ENCODE measurements at regions not wholly inside any gene's neighbourhood (a gene's known extent, or its start where the extent isn't known, plus 50 kb on each side); places are given as distances from the start of the nearest gene placed in this dataset.

DNA sequence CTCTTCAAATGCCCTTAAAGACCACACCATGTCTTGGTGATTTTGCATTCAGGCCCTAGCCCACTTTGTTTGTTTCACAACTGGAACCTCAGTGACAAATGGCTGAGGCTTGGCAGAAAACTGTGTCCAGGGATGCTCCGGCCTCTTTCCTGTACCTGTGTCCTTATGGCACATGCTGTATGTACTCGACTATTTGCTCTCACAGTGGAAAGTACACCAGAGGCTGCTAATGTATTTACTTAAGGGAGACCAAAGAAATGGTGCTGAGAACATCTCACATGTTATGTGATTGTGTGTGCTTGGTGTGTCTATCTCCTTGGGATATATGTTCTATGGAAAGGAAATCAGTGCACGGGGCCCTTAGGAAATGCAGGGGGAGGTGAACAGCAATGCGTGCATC is 263.3 kb downstream of the GADD45G start:
- DNase-seq, result no peak

DNA sequence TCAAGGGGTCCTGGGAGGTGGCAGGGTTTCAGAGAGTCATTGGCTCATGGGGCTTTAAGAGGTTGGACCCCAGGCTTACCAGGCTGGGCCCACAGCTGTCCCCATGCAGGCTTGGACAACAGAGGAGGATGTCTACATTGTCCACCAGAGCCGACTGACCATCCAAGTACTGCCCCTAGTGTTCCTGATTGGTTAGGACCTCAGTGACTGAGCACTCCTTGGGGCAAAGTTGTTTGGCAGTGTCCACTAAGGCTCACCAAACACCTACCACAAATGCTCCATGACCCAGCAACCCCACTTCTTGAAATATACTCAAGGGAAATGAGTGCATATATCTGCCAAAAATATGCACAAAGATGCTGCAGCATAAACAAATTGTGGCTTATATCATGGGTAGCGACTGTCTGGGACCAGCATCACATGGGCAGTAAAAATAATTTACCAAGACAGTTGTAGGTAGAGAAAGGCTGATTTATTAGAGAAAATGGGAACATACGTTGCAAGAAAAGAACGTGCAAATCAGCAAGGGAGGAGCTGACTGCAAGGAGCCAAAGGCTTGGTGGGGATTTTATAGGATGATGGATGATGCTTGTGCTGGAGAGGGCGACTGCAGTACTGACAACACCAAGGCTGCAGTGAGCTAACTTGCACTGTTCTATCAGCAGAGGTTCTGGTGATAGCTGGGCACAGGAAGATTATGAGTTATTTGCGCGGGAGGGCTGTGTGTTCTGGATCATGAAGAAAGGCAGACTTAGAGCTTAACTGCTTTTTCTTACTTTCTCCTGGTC is 265.2 kb downstream of the GADD45G start:
- DNase-seq, result no peak

DNA sequence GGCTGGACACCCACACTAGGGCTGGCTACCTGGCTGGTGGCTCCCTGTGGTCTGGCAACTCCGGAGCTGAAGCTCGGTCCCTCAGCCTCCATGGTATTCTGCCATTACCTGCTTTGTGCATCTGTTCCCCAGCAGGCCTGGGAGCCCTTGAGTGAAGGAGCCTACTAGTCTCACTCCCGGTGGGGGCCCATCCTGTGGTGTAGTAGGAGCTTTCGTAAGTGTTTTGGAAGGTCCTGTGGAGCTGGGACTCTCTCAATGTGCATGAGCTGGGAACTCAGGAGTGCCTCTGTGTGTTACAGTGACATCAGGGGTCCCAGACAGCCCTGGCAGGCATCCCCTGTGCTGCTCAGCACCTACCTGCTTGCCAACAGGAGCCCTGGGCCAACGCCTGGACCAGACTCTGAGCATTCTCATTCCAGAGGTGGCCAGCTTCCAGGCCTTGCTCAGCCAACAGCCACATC is 267.1 kb downstream of the GADD45G start:
- no peak for DNase-seq

DNA sequence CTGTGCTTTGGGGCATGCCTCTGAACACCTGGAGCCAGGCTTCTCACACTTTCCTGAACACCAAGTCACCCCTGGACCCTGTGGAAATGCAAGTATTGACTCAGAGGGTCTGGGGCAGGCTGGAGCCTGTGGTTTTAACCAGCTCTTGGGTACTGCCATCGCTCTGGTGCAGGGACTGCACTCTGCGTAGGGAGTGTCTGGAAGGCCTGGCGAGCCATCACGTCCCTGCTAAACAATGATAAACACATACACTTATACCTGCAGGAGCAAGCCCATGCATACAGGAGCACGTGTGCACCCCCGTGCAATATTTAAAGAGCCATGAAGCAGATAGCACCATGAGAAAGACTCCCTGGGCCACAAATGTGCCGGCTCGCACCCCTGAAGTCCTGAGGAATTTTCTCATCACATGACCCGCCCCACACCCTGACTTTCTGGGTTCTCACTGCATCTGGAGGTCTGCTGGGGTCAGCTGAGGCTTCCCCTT is 267.7 kb downstream of the GADD45G start:
- no peak for DNase-seq

DNA sequence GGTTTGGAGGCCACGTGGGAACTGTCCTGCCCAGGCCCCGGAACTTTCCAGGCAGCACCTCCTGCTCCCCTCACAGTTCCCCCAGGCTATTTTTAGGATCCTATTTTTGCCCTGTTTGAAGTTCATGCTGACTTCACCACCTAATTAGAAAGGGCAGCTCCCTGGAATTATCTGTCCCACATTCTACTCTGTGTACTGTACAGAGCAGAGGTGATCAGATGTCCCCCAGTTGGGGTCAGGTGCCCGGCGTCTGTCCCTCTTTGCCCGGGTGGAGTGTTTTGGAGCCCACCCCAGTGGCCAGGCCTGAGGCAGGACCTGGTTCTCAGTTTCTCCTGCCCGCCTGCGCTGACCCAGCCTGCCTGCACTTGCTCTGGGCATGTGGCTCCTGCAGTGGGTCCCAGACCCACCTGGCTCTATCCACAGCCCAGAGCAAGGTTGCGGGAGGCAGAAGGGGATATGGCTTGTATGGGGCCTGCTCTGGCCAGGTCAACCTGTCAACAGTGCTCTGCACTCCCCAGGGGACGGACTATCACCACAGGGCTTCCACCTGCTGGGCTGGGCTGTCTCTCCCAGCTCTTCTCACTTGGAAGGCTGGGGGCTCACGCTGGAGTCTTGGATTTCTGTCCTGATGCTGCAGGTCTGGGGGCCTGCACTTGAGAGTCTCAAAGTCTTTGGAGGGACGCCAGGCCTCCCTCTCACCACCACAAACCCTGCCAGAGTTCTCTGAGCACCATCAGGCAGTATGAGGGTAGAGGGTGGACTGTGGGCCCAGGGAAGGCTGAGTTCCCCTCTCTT is 268.3 kb downstream of the GADD45G start:
- DNase-seq, result no peak

DNA sequence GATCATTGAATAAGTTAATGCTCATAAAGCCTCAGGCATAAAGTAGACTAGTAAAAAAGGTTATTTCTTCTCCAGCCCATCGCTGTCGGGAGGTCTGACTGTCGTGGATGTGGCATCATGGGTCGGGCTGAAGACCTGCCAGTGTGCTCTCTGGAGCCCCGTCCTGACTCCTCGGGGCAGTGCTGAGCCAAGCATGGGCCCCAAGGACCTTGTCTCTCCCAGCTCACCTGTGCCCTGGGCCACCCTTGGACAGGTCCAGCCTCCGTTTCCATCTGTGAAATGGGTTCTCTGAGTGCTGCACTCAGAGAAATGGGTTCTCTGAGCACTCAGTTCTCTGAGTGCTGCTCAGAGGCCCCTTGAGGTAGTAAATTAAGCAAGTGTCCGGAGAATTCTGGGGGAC is 269.0 kb downstream of the GADD45G start:
- DNase-seq, result no peak

DNA sequence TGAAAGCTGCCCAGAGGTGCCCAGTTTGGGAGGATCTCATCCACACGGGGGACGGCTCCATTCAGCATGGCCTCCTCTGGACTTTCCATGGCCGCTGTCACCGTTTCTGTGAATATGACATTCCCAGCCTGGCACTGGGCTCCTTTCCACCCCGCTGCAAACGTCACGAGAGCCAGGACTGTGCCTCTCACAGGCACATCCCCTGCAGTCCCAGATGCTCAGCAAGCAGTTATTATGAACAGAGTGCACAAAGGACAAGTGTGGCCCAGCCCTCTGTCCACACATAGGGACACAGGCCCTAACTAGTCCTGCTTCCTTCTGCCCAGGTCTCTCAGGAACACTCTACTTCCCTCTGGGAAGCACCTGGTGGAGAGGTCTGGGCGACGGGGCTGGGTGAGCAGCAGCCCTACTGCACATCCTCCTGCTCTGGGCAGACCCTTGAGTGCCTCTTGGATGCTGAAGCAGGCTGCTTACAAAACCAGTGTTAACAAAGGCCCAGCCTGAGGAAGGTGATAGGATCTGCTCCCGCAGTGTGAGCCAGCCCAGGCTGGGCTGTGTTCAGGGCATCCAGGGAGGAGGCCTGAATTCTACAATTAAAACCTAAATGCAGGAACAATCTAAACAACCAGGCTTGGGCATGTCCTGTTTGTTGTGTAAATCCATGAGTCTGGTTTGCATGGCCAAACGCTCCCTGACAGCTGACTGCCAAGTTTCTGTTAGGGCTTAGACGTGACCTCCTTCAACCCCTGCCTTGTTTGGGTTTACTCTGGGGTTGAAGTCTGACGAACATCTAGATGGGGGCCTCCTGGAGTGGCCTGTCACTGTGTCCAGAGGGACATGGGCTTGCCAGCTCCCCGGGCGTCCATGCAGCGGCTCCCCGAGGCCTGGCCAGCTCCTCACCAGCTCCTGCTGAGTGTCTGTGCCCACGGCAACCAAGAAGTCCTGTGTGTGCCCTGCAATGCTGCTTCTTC is 269.8 kb downstream of the GADD45G start:
- no peak for DNase-seq

DNA sequence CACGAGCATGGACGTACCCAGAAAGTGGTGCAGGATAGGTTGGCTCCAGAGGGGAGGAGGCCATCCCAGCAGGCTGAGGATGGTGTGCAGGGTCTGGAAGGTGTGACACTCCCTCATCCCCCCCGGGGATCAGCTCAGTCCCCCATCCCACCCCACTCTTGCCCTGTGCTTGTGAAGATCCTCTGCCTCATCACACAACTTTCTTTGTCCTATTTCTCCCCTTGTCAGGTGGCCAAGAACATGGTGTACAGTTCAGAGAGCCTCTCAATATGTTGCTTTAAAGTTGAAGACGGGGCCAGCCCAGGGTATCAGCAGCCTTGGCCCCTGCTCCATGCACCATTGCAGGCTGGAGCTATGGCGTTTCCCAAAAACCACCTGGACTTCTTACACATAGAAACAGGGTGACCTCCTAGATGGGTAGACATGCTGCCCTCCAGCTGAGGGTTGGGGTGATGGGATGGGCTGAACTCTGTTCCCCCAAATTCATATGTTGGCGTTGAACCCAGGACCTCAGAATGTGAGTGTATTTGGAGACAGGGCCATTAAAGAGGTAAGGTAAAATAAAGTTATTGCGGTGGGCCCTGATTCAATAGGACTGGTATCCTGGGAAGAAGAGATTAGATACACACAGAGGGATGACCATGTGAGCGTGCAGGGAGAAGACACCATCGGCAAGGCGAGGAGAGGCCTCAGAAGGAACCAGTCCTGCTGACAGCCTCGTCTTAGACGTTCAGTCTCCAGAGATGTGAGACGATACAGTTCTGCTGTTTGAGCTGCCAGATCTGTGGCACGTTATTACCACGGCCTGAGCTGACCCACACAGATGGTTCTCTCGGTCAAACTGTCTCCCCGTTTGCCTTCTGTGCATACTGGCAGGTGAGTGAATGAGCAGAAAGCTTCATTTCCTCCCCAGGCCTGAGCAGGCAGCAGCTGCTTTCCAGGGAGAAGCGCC is 272.5 kb downstream of the GADD45G start:
- DNase-seq, result no peak

DNA sequence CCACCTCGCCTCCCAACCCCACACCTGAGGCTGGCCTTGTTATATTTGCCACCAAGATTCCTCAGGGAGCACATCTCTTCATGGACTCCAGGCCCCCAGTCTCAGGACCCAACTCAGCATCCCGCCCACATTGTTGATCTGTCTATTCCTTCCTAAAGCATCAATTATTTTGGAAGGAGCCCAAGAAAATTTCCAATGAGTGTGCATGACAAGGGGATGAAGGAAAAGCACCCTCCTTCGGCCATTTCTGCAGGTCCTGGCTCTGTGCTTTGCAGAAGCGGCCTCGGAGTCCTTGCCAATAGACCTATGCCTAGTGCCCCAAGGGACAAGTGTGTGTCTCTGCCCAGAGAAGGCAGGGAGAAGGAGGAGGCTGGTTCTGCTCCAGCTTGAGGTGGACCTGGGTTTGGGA is 273.2 kb downstream of the GADD45G start:
- no peak for DNase-seq

DNA sequence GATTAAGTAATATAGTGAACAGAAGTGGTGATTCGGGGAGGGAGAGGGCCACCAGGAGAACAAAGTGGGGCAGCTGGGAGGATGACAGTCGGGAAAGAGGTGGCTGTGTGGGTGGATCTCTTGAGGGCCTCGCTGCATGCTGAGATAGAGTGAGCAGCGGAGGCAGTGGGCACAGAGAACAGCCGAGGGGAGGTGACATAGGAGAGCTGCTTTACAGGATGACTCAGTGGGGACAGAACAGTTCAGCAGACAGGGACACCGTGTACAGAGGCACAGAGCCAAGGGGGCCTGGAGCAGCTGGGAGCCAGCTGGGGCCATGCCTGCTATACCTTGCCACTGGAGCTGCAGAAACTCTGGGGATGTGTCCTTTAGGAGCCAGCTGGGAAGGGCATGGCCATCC is 273.9 kb downstream of the GADD45G start:
- DNase-seq, result no peak

DNA sequence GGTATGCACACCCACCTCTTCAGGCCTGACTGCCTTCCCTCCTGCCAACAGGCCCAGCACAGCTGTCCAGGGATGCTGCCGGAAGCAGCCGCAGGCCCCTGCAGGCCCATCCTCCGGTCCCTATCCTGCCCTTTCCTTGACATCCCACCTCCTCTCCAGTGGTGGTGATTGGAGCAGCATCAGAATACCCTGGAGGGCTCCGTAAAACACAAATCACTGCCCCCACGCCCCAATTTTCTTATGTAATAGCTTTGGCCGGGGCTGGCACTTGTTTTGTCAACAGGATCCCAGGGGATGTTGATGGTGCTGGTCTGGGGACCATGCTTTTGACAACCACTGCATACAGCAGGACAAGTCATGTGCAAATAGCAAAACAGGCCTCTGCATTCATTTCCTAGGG is 274.5 kb downstream of the GADD45G start:
- DNase-seq, result no peak

DNA sequence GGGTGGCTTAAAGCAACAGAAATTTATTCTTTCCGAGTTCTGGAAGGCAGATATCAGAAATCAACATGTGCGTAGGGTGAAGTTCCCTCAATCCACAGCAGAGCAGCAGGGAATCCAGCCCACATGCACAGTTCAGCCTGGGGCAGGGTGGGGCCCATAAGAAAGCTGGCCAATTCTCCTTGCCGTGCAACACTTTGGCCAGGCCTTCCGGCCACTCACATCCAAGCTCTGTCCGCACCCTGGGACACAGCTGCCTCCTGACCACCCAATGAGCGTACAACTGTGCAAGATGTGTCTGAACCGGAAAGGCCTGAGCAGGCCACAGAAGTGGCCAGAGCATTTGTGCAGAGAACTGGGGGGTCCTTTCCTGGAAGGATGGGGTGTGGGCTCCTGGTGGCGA is 274.9 kb downstream of the GADD45G start:
- no peak for DNase-seq

DNA sequence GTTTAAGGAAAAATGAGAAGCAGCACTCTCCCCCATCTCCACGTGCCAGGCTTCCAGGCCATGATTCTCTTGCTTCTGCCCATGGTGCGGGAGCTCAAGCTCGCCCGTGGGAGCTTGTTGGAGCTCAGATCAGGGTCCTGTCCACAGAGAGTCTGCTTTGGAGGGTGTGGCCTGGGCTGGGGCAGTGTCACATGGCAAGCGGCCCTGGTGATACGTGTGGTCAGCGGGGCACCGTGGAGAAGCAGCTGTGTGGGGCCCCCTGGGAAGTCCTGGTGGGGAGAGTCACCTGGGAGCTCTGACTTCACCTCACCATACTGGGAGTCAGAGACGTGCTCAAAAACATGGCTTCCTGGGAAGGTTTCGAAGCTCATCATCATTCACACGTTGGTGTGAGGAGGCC is 275.3 kb downstream of the GADD45G start:
- DNase-seq, result no peak

DNA sequence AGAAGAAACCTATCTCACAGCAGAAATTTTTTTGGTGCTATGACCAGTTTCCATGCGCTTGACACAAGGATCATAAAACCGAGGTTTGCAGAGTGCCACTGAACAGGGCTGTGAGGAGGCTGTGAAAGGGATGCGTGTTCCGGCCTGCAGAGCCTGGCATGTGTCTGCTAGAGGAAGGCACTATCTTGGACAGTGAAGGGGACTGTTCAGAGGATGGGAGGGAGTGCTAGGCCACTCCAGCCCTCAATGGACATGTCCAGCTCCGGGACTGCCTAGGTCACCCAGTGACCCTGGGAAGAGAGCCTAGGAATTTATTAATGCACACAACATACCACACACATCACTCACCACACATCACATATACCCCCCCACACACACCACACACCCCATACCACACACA is 275.9 kb downstream of the GADD45G start:
- no peak for DNase-seq

DNA sequence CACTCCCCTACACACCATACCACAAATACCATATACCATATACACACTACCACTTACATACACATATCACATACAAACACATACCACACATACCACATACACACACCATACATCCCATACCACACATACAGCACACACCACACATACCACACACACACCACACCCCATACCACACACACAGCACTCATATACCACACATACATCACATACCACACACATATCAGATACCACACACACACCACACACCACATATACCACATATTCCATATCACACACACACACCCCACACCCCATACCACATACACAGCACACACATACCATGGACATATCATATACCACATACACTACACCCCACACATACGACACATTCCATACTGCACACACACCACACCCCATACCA is 276.6 kb downstream of the GADD45G start:
- DNase-seq, result no peak

DNA sequence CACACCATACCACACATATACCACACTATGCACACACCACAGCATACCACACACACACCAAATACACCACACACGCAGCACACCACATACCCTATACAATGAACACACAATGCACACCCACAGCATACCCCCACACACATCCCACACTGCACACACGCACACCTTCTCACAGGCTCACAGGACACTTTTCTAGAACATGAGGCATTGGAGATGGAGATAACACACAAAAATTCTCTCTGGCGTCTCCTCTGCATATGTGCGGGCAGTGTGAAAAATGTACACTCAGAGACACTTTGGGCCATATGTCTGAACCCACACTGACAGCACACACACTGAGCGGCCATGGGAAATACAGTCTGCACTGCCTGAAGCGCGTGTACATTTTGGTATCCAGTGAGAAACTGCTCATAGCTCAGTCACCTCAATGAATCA is 278.1 kb downstream of the GADD45G start:
- no peak for DNase-seq

DNA sequence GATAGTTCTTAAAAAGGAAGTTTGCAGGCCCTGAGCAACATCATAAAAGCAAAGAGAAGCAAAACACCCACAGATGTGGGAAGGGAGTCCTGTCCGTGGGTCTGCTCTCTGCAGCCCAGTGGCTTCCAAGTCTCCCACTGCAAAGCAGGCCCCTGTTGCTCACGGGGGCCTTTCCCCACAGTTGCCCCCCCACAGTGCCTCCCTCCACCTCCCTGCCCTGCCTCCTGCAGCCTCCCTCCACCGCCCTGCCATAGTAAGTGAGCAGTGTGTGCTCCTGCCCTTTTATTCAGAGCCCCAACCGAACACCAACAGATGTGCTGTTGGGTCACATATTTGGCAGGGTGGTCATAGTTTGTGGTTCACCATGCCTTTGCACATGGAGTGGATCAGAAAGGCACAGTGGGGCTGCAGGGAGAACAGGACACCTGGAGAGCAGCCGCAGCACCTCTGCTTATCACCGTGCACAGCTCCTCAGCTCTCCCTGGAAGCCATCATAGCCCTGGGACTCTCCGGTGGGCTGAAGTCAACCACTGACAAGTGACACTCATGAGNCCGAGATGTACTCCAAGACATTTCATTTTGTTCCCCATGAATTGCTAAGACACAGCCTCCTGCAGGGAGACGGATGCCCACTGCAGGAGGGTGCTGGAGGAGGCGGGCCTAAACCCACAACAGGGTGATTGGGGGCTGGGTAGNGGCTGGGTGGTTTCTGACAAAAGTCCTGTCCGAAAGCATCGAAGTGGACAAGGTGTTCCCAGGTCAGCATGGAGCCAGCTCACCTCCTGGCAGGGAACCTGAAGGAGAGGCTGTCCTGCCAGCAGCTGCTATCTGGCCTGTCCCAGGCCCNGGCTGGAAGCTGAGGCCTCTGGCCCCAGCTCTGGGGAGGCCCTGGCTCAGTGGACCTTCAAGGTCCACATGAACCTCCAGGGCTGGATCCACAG is 278.9 kb downstream of the GADD45G start:
- DNase-seq, result no peak

DNA sequence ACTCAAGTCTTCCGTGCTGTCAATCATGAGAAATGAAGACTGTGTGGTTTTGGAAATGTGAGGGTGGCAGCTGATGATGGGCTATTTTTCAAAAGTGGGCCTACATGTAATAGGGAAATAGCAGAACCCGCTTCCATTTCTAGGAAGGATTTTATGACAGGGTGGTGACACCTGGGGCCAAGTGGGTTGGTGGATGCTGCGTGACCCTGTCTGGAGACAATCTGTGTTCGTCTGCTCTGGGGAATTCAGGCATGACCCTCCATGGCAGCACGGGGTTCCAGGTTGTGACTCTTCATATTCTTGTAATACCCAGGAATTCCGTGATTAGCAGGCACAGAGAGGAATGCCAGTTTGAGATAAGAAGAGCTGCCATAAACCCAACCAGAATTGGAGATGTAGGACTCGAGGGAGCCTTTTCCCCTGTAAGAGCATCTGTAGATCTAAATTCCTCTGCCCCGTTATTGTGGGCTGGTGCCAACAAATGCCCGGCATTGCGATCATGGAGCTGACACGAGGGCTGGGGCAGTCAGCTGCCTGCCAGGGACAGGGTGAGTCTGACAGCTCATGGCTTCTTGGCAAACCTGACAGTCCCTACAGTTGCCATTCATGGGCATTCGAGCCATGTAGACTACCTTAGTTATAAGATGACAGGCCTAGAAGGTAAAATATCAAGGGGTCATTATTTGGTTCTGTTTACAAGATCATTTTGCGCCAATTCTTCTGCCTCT is 279.7 kb downstream of the GADD45G start:
- DNase-seq, result no peak

DNA sequence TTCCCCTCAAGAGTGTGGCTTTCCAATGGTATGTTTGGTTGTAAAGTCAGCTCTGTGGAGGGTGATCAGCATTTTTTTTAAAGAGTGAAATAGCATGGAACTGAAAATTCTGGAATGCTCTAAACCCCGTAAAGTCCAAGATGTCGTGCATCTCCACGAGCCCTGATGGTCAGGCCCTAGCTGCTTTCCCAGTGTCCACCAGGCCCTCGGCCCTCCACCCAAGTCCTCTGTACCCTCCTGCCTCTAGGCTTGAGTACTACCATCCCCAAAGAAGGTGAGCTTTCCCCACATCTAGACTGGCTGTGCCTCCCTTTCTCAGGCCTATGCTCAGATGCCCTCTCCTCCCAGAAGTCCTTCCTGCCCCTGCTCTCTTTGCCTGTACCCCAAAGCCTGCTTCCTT is 280.3 kb downstream of the GADD45G start:
- no peak for DNase-seq

DNA sequence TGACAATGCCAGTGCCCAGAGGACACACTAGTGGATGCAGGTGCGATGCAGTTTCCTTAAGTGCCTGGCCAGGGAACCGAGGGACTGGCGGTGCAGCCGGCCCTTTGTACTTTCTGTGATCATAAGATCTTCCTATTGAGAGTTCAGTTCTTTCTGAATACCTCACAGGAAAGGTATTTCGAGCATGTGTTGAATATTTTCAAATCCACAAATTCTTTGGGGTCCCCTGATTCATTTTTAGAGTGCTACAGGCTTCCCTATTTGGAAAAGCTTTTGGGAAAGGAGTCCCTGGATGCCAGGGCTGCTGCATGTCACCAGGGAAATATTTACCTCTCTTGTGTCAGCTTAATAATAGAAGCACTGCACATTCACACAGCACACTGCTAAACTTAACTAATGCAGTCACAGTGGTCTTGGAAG is 281.5 kb downstream of the GADD45G start:
- no peak for DNase-seq

Measured in Kasumi-1 (cell line).